Tibial nerve (tissue), 4 donors: ENCODE measurements at regions not wholly inside any gene's neighbourhood (a gene's known extent, or its start where the extent isn't known, plus 50 kb on each side); places are given as distances from the start of the nearest gene placed in this dataset.

Experiments used
- DNase-seq, 2 donors: peaks; one replicate each; pipeline ENCODE4 v3.0.0-alpha.2; 2019; ENCODE audit warnings: low spot score in 2 of 2
- H3K27ac ChIP-seq, 4 donors: fragments of 200-600 bp; sonication (generic) in 3 of 4; one replicate each; pipeline ENCODE4 v1.5.1; 2017 to 2019; ENCODE audit warnings: mild to moderate bottlenecking in 1 of 4
- H3K27me3 ChIP-seq, 2 donors: fragments of 200-600 bp; sonication (generic) in 1 of 2; one replicate each; pipeline versions ENCODE4 v1.5.1 to v1.6.0; 2017 to 2019
- H3K36me3 ChIP-seq, 3 donors: fragments of 200-600 bp; sonication (generic); one replicate each; pipeline ENCODE4 v1.5.1; 2018 to 2019
- H3K4me1 ChIP-seq, 4 donors: fragments of 200-600 bp; sonication (generic) in 3 of 4; one replicate each; pipeline ENCODE4 v1.5.1; 2017 to 2019
- H3K4me3 ChIP-seq, 4 donors: fragments of 200-600 bp; sonication (generic) in 3 of 4; one replicate each; pipeline ENCODE4 v1.5.1; 2017 to 2019; ENCODE audit warnings: mild to moderate bottlenecking in 1 of 4, moderate library complexity in 1 of 4
- H3K9me3 ChIP-seq, 4 donors: fragments of 200-600 bp; sonication (generic) in 3 of 4; one replicate each; pipeline ENCODE4 v1.5.1; 2017 to 2019
- EP300 ChIP-seq, 2 donors: sonication (generic); formaldehyde crosslinking; IDR thresholded peaks; one replicate each; pipeline ENCODE4 v1.6.1; 2017; ENCODE audit warnings: antibody characterized with exemption in 2 of 2, mild to moderate bottlenecking in 1 of 2
- POLR2A ChIP-seq, 2 donors: fragments of 450-650 bp; IDR thresholded peaks; one replicate each; pipeline ENCODE4 v1.6.1; 2017; ENCODE audit warnings: antibody characterized with exemption in 2 of 2, mild to moderate bottlenecking in 2 of 2, moderate library complexity in 2 of 2
- WGBS, 2 donors: methylation state at CpG; one replicate each; pipeline ENCODE4 v1.1.5; 2018; 5-methylcytosine and 5-hydroxymethylcytosine counted together
- TF ChIP-seq, protein P1 (sequence below), 5 experiments: fragments of 200-600 bp in 3 of 5; fragments of 450-650 bp in 2 of 5; sonication (generic) in 3 of 5; IDR thresholded peaks; one replicate each; pipeline ENCODE4 v1.5.1; 2016 to 2019; ENCODE audit warnings: antibody characterized with exemption in 5 of 5, mild to moderate bottlenecking in 3 of 5, moderate library complexity in 2 of 5

DNA sequence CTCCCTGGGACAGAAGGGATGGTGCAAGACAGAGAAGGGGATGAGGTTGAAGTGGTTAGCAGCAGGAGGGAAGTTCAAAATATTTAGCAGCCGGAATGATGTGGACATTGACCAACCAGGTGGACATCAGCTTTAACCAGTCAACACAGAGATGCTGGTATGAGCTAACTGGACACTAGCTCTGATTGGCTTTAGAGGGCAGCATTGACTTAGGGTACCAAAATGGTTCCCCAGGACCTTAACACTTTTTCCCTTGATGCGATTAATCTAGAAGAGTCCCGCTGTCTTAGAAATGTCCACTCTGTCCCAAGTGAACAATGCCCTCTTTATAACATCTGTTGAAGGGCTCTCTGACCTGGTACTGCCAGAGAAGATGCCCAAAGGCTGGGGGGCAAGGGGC lies 134.0 kb upstream of the GSC start:
- 90 to 92% methylated on average over 3 of the region's 3 CpGs for WGBS, 2 donors
- no peak for DNase-seq
- no peaks in the 10 kb centered on the region for H3K9me3 ChIP-seq
- no peak overlapping the region for H3K27ac ChIP-seq
- no peak overlapping the region for H3K4me3 ChIP-seq
- H3K4me1 ChIP-seq, result no peaks in the 10 kb centered on the region
- TF ChIP-seq, protein P1, sequence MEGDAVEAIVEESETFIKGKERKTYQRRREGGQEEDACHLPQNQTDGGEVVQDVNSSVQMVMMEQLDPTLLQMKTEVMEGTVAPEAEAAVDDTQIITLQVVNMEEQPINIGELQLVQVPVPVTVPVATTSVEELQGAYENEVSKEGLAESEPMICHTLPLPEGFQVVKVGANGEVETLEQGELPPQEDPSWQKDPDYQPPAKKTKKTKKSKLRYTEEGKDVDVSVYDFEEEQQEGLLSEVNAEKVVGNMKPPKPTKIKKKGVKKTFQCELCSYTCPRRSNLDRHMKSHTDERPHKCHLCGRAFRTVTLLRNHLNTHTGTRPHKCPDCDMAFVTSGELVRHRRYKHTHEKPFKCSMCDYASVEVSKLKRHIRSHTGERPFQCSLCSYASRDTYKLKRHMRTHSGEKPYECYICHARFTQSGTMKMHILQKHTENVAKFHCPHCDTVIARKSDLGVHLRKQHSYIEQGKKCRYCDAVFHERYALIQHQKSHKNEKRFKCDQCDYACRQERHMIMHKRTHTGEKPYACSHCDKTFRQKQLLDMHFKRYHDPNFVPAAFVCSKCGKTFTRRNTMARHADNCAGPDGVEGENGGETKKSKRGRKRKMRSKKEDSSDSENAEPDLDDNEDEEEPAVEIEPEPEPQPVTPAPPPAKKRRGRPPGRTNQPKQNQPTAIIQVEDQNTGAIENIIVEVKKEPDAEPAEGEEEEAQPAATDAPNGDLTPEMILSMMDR (IDR thresholded peaks at IDR 0.05), result no peak
- TF ChIP-seq EP300 (IDR thresholded peaks at IDR 0.05), result no peak
- no peak for TF ChIP-seq POLR2A (IDR thresholded peaks at IDR 0.05)
- H3K27me3 ChIP-seq, result no peaks in the 10 kb centered on the region
- H3K36me3 ChIP-seq, result no peaks in the 10 kb centered on the region

DNA sequence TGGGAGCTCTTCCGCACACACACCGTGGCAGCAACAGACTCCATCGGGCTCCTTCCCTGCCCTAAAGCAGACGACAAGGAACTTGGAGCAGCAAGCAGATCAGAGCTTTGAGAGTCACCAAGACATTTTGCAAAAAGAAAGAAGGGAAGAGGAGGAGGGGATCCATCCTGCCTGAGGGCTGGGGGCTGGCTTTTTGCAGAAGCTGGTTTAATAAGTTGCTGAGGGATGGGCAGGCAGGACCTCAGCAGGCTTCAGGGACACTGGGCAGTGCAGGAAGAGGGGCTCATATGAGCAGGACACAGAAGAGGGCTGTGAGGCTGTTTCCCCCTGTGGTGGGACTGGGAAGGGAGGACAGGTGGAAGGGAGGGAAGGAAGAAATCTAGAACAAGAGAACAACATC lies 133.4 kb upstream of the GSC start:
- H3K4me1 ChIP-seq, result no peaks in the 10 kb centered on the region
- no peaks in the 10 kb centered on the region for H3K36me3 ChIP-seq
- H3K4me3 ChIP-seq, result no peak overlapping the region
- no peaks in the 10 kb centered on the region for H3K9me3 ChIP-seq
- H3K27me3 ChIP-seq, result no peaks in the 10 kb centered on the region
- TF ChIP-seq POLR2A (IDR thresholded peaks at IDR 0.05), result no peak
- TF ChIP-seq, protein P1 (IDR thresholded peaks at IDR 0.05), result no peak
- no peak for TF ChIP-seq EP300 (IDR thresholded peaks at IDR 0.05)
- no peak for DNase-seq
- no peak overlapping the region for H3K27ac ChIP-seq
- WGBS, 2 donors, result 87 to 91% methylated on average over 4 of the region's 4 CpGs

DNA sequence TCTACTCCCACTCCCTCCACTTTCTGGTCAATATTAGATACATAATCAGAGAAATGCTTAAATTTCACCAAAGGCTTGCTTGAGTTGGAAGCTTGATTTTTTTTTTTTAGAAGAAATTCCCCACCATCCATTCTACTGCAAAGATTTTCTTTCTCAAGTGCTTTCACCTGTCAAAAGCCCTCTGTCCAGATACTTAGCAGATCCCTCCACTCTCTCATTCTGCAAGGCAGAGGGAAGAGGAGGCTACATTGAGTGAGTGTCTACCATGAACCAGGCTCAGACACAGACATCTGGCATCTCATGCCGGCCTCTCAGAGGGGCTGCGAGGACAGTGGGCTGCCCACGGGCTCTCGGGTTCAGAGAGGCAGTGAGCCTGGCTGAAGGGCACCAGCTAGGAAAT lies 127.6 kb upstream of the GSC start:
- Histone ChIP-seq H3K4me3 (no peak overlapping the region), H3K9me3 (peaks cover 0 to 10% (median 0%) of the 10 kb centered on the region in 4 donors), H3K36me3 (no peaks in the 10 kb centered on the region), H3K4me1 (peaks cover 0 to 12% (median 0%) of the 10 kb centered on the region in 4 donors), H3K27me3 (no peaks in the 10 kb centered on the region), H3K27ac (no peak overlapping the region)
- WGBS, 2 donors, result 66 to 72% methylated on average over 4 of the region's 4 CpGs
- TF ChIP-seq, protein P1 (IDR thresholded peaks at IDR 0.05), result no peak
- no peak for TF ChIP-seq EP300 (IDR thresholded peaks at IDR 0.05)
- no peak for TF ChIP-seq POLR2A (IDR thresholded peaks at IDR 0.05)
- no peak for DNase-seq

DNA sequence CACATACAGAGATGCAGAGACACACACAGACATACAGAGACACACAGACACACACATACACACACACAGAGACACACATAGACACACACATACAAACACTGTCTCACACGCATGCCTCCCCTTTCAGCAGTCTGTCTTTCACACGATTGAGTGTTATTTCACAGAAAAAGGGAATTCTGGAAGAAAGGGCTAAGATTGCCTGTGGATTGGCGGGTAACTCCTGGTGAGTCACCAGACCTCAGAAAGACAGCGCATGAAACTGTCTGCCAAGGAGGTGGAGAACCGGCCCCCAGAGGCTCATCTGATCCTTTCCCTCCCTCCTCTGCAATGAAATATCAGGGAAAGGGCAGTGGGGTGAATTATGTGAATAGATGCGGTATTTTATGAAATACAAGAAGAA lies 127.2 kb upstream of the GSC start:
- H3K4me3 ChIP-seq, result no peak overlapping the region
- H3K27ac ChIP-seq, result no peak overlapping the region
- 28 to 36% methylated on average over 6 of the region's 6 CpGs for WGBS, 2 donors
- H3K36me3 ChIP-seq, result no peaks in the 10 kb centered on the region
- peak in 1 of 2 donors; percentile 32 for DNase-seq
- peaks cover 0 to 10% (median 0%) of the 10 kb centered on the region in 4 donors for H3K9me3 ChIP-seq
- peaks cover 0 to 12% (median 0%) of the 10 kb centered on the region in 4 donors for H3K4me1 ChIP-seq
- H3K27me3 ChIP-seq, result no peaks in the 10 kb centered on the region
- no peak for TF ChIP-seq POLR2A (IDR thresholded peaks at IDR 0.05)
- TF ChIP-seq EP300 (IDR thresholded peaks at IDR 0.05), result peak in 1 of 2 donors; percentile 42

DNA sequence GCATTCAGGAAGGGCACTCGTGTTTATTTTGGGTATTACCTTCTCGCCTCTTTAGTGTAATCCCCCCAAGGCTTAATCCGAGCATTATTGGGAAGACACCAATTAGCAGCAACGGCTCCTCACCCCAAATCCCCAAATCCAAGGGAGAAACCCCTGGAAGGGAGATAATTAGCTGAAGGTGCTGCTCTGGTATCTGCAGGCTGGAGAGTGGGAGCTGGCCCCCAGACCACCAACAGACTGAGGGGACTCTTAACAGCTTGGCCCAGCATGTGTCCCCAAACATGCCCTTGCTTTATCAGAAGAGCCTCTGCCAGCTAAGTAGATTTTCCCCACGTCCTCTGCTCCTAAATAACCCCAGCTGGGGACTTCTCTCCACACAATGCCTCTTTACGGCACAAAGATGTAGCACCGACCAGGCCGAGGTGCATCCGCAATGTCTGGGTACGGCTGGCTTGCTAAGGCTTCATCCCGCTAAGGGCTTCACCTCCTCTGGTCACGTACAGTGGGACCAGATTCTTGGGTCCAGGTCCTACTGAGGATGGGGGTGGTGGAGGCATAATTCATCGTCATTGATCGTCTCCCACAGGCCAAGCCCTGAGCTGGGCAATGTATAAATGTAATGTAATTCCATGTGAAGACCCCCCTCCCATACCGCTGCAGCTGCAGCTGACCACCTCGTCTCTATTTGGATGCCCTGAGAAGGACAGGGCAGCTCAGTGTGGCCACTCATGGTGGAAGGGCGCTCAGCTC lies 123.7 kb upstream of the GSC start:
- peaks cover 0 to 10% (median 0%) of the 10 kb centered on the region in 4 donors for H3K9me3 ChIP-seq
- peaks cover 0 to 15% (median 0%) of the 10 kb centered on the region in 4 donors for H3K4me1 ChIP-seq
- H3K4me3 ChIP-seq, result no peak overlapping the region
- H3K36me3 ChIP-seq, result no peaks in the 10 kb centered on the region
- DNase-seq, result no peak
- no peak overlapping the region for H3K27ac ChIP-seq
- WGBS, 2 donors, result 73 to 80% methylated on average over 17 of the region's 17 CpGs
- H3K27me3 ChIP-seq, result no peaks in the 10 kb centered on the region
- no peak for TF ChIP-seq POLR2A (IDR thresholded peaks at IDR 0.05)
- TF ChIP-seq, protein P1 (IDR thresholded peaks at IDR 0.05), result no peak
- TF ChIP-seq EP300 (IDR thresholded peaks at IDR 0.05), result no peak
